H9 (cell line): ENCODE measurements at regions not wholly inside any gene's neighbourhood (a gene's known extent, or its start where the extent isn't known, plus 50 kb on each side); places are given as distances from the start of the nearest gene placed in this dataset.

Experiments used
- DNase-seq: peaks from one replicate; pipeline ENCODE4 v3.0.0-alpha.2; 2017
- H2AFZ ChIP-seq: one replicate; pipeline ENCODE4 v1.6.1; 2013; ENCODE audit warnings: mild to moderate bottlenecking, low read length, control low read depth, moderate library complexity
- H2AK5ac ChIP-seq: 2 replicates; pipeline ENCODE4 v1.6.1; 2013; ENCODE audit warnings: low read length, control low read depth, mixed read lengths; ENCODE audit not compliant: insufficient read length
- H2BK120ac ChIP-seq: one replicate; pipeline ENCODE4 v1.6.1; 2013; ENCODE audit warnings: low read depth, mild to moderate bottlenecking, low read length, control low read depth, inconsistent platforms; ENCODE audit not compliant: poor library complexity, severe bottlenecking
- H2BK12ac ChIP-seq: 2 replicates; pipeline ENCODE4 v1.6.1; 2013; ENCODE audit warnings: low read length, control low read depth, mixed read lengths, low read depth; ENCODE audit not compliant: insufficient read length
- H2BK15ac ChIP-seq: 2 replicates; pipeline ENCODE4 v1.6.1; 2013; ENCODE audit warnings: low read depth, low read length, control low read depth
- H2BK20ac ChIP-seq: one replicate; pipeline ENCODE4 v1.6.1; 2013; ENCODE audit warnings: low read depth, mild to moderate bottlenecking, low read length, control low read depth, inconsistent platforms; ENCODE audit not compliant: poor library complexity, severe bottlenecking
- H2BK5ac ChIP-seq: 2 replicates; pipeline ENCODE4 v1.6.1; 2013; ENCODE audit warnings: low read length, control low read depth, mixed read lengths; ENCODE audit not compliant: insufficient read length
- H3K14ac ChIP-seq: 2 replicates; pipeline ENCODE4 v1.6.1; 2013; ENCODE audit warnings: low read length, control low read depth; ENCODE audit not compliant: insufficient read depth
- H3K18ac ChIP-seq: 2 replicates; pipeline ENCODE4 v1.6.1; 2013; ENCODE audit warnings: low read depth, mild to moderate bottlenecking, mixed read lengths, low read length, control low read depth; ENCODE audit not compliant: insufficient read length
- H3K23ac ChIP-seq: 2 replicates; pipeline ENCODE4 v1.6.1; 2013; ENCODE audit warnings: low read length, control low read depth, mixed read lengths, low read depth; ENCODE audit not compliant: insufficient read length
- H3K23me2 ChIP-seq: 2 replicates; pipeline ENCODE4 v1.6.1; 2013; ENCODE audit warnings: low read depth, mild to moderate bottlenecking, mixed read lengths, low read length, control low read depth; ENCODE audit not compliant: insufficient read length, poor library complexity, severe bottlenecking
- H3K27ac ChIP-seq: 2 replicates; pipeline ENCODE4 v1.5.1; 2013; ENCODE audit warnings: low read length, control low read depth, mixed read lengths, low read depth; ENCODE audit not compliant: insufficient read length
- H3K27me3 ChIP-seq: 2 replicates; pipeline ENCODE4 v1.6.1; 2013; ENCODE audit warnings: low read length, control low read depth, inconsistent platforms; ENCODE audit not compliant: insufficient read depth
- H3K4ac ChIP-seq: 2 replicates; pipeline ENCODE4 v1.6.1; 2013; ENCODE audit warnings: low read depth, mild to moderate bottlenecking, control low read depth, inconsistent platforms, low read length, moderate library complexity
- H3K4me1 ChIP-seq: 2 replicates; pipeline ENCODE4 v1.6.1; 2013; ENCODE audit warnings: low read length, control low read depth, inconsistent platforms; ENCODE audit not compliant: insufficient read depth
- H3K4me2 ChIP-seq: 2 replicates; pipeline ENCODE4 v1.6.1; 2013; ENCODE audit warnings: low read length, control low read depth, mixed read lengths; ENCODE audit not compliant: insufficient read length, insufficient read depth
- H3K56ac ChIP-seq: 2 replicates; pipeline ENCODE4 v1.6.1; 2013; ENCODE audit warnings: low read depth, mild to moderate bottlenecking, mixed read lengths, low read length, control low read depth; ENCODE audit not compliant: insufficient read length
- H3K79me1 ChIP-seq: 2 replicates; pipeline ENCODE4 v1.6.1; 2013; ENCODE audit warnings: low read depth, mild to moderate bottlenecking, moderate library complexity, low read length, control low read depth, inconsistent platforms; ENCODE audit not compliant: insufficient read depth, poor library complexity, severe bottlenecking
- H3K79me2 ChIP-seq: 2 replicates; pipeline ENCODE4 v1.6.1; 2013; ENCODE audit warnings: low read length, control low read depth, inconsistent platforms; ENCODE audit not compliant: insufficient read depth
- H3K9ac ChIP-seq: 2 replicates; pipeline ENCODE4 v1.6.1; 2013; ENCODE audit warnings: low read length, control low read depth, mixed read lengths; ENCODE audit not compliant: insufficient read length; ENCODE audit errors: extremely low read depth
- H3K9me3 ChIP-seq: one replicate; pipeline ENCODE4 v1.6.1; 2013; ENCODE audit warnings: low read depth, low read length, inconsistent platforms; ENCODE audit not compliant: control insufficient read depth
- H3T11ph ChIP-seq: one replicate; pipeline ENCODE4 v1.6.1; 2013; ENCODE audit warnings: mild to moderate bottlenecking, low read length, control low read depth, inconsistent platforms
- H4K20me1 ChIP-seq: one replicate; pipeline ENCODE4 v1.6.1; 2013; ENCODE audit not compliant: control insufficient read depth, insufficient read length, insufficient read depth
- H4K5ac ChIP-seq: 2 replicates; pipeline ENCODE4 v1.6.1; 2013; ENCODE audit warnings: low read depth, mild to moderate bottlenecking, mixed read lengths, low read length, control low read depth; ENCODE audit not compliant: insufficient read length
- H4K8ac ChIP-seq: replicated peaks from 2 replicates; pipeline ENCODE4 v1.6.1; 2013; ENCODE audit warnings: low read length, control low read depth, mixed read lengths, low read depth; ENCODE audit not compliant: insufficient read length
- H4K91ac ChIP-seq: 2 replicates; pipeline ENCODE4 v1.6.1; 2013; ENCODE audit warnings: low read depth, mild to moderate bottlenecking, moderate library complexity, mixed read lengths, low read length, control low read depth; ENCODE audit not compliant: insufficient read length
- H3K27ac Mint-ChIP-seq, 3 experiments: 2 replicates in 2 of 3; 3 replicates in 1 of 3; pipeline ENCODE4 v1.8.0; 2020 to 2021; ENCODE audit warnings: mixed read lengths in 3 of 3, mild to moderate bottlenecking in 1 of 3, moderate library complexity in 1 of 3
- H3K27me3 Mint-ChIP-seq: 2 replicates; pipeline ENCODE4 v1.8.0; 2021; ENCODE audit warnings: low read depth, mild to moderate bottlenecking, moderate library complexity, mixed read lengths
- H3K36me3 Mint-ChIP-seq, 3 experiments: 2 replicates in 2 of 3; 3 replicates in 1 of 3; pipeline ENCODE4 v1.8.0; 2020 to 2021; ENCODE audit warnings: low read depth in 3 of 3, mixed read lengths in 3 of 3; ENCODE audit not compliant: insufficient read depth in 1 of 3
- H3K4me1 Mint-ChIP-seq, 2 experiments: 2 replicates each; pipeline ENCODE4 v1.8.0; 2020; ENCODE audit warnings: mixed read lengths in 2 of 2
- H3K4me3 Mint-ChIP-seq, 2 experiments: 2 replicates in 1 of 2; 3 replicates in 1 of 2; pipeline ENCODE4 v1.8.0; 2020 to 2021; ENCODE audit warnings: mild to moderate bottlenecking in 2 of 2, mixed read lengths in 2 of 2, moderate library complexity in 1 of 2
- H3K9me3 Mint-ChIP-seq, 2 experiments: 2 replicates in 1 of 2; 3 replicates in 1 of 2; pipeline ENCODE4 v1.8.0; 2020; ENCODE audit warnings: mild to moderate bottlenecking in 2 of 2, mixed read lengths in 2 of 2, moderate library complexity in 1 of 2
- WGBS: extraction: QIAGEN DNeasy Blood & Tissue Kit; methylation state at CpG from one replicate; pipeline ENCODE4 v1.1.7; 2013; ENCODE audit warnings: missing lambda C conversion rate, low lambda C conversion rate, mixed read lengths; ENCODE audit not compliant: insufficient read length; ENCODE audit errors: extremely low coverage; 5-methylcytosine and 5-hydroxymethylcytosine counted together
- TF ChIP-seq, protein P1 (sequence below): fragments of 200-600 bp; sonication (generic); conservative IDR thresholded peaks from 3 replicates; pipeline ENCODE4 v1.8.0; 2021; ENCODE audit warnings: antibody characterized with exemption, mild to moderate bottlenecking

DNA sequence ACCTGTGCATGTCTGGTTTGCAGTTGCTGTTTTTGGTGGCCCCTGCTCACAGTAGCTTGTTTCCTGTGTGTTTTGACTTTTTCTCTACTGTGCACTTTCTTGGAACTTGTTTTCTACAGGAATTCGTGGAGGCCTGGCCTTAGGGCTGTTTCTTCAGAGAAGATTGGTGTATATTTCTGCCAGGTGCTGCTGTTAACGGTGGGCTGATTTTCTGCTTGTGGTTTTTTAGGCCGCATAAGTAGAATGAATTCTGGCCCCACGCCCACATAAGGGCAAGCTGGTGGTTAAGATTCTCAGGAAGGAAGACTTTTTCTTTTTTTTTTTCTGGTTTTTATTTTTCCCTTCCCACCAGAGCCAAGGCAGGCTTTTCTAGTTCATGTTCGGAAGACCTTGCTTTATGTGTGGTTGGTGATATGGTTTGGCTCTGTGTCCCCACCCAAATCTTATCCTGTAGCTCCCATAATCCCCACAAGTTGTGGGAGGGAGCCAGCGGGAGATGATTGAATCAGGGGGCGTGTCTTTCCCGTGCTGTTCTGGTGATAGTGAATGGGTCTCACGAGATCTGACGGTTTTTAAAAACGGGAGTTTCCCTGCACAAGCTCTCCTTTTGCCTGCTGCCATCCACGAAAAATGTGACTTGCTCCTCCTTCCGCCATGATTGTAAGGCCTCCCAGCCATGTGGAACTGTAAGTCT is 71.5 kb upstream of the DISP3 start:
- Histone ChIP-seq H3K23ac (no peak overlapping the region), H2BK12ac (no peak overlapping the region), H3K14ac (no peak overlapping the region), H2BK15ac (no peak overlapping the region), H4K5ac (no peak overlapping the region), H3K27me3 (no peaks in the 10 kb centered on the region), H3K23me2 (no peaks in the 10 kb centered on the region), H3K18ac (no peak overlapping the region), H4K91ac (no peak overlapping the region), H2AK5ac (no peak overlapping the region), H3K56ac (no peak overlapping the region), H3K9me3 (peaks cover 2% of the 10 kb centered on the region), H3K79me2 (no peaks in the 10 kb centered on the region), H2BK5ac (no peak overlapping the region), H2BK20ac (no peak overlapping the region), H2AFZ (no peak overlapping the region), H3T11ph (no peak overlapping the region), H4K8ac (no peak overlapping the region), H3K79me1 (no peaks in the 10 kb centered on the region), H3K9ac (no peak overlapping the region), H3K4me2 (no peak overlapping the region), H2BK120ac (no peak overlapping the region), H4K20me1 (no peaks in the 10 kb centered on the region), H3K27ac (no peak overlapping the region), H3K4ac (no peak overlapping the region), H3K4me1 (no peaks in the 10 kb centered on the region)
- Mint-ChIP-seq H3K9me3 (peaks cover 9 to 13% of the 10 kb centered on the region in 2 experiments), H3K36me3 (peaks cover 0 to 5% (median 0%) of the 10 kb centered on the region in 3 experiments; a peak in 5 of 7 replicates), H3K4me3 (no peak overlapping the region), H3K4me1 (peaks cover 4 to 13% of the 10 kb centered on the region in 2 experiments; a peak in 3 of 4 replicates), H3K27ac (no peak overlapping the region), H3K27me3 (peaks cover 9% of the 10 kb centered on the region; the same call in 1 of the 2 replicates)
- WGBS, result no CpG with 5 or more reads among the region's 13 CpGs
- TF ChIP-seq, protein P1, sequence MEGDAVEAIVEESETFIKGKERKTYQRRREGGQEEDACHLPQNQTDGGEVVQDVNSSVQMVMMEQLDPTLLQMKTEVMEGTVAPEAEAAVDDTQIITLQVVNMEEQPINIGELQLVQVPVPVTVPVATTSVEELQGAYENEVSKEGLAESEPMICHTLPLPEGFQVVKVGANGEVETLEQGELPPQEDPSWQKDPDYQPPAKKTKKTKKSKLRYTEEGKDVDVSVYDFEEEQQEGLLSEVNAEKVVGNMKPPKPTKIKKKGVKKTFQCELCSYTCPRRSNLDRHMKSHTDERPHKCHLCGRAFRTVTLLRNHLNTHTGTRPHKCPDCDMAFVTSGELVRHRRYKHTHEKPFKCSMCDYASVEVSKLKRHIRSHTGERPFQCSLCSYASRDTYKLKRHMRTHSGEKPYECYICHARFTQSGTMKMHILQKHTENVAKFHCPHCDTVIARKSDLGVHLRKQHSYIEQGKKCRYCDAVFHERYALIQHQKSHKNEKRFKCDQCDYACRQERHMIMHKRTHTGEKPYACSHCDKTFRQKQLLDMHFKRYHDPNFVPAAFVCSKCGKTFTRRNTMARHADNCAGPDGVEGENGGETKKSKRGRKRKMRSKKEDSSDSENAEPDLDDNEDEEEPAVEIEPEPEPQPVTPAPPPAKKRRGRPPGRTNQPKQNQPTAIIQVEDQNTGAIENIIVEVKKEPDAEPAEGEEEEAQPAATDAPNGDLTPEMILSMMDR, result no peak
- DNase-seq, result no peak
